HT-29 (cell line): ENCODE measurements at regions not wholly inside any gene's neighbourhood (a gene's known extent, or its start where the extent isn't known, plus 50 kb on each side); places are given as distances from the start of the nearest gene placed in this dataset.

ENCODE experiments used
- DNase-seq: peaks from one replicate; pipeline ENCODE4 v3.0.0-alpha.2; 2015; ENCODE audit warnings: low spot score

DNA sequence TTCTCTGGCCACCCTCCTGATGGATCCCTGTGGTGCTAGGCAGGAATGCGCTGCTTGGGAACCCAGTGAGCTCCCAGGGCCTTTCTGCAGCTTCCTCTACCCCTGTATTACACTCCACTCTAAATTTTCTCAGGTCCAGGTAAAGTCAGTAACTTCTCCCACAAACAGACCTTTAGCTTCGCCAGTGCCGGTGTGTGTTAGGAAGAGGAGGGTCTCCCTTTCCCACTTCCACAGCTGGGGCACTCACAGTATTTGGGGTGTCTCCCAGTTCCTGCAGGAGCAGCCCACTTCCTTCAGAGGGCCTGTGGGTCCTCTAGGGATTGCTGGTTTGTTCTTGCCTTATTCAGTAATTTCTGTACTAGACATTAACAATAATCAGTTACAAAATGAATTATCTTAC is 193.5 kb upstream of the PCDH17 start:
- no peak for DNase-seq

GRCh38 chr13:57443494-57443893 is 188.1 kb upstream of the PCDH17 start:
- no peak for DNase-seq

DNA sequence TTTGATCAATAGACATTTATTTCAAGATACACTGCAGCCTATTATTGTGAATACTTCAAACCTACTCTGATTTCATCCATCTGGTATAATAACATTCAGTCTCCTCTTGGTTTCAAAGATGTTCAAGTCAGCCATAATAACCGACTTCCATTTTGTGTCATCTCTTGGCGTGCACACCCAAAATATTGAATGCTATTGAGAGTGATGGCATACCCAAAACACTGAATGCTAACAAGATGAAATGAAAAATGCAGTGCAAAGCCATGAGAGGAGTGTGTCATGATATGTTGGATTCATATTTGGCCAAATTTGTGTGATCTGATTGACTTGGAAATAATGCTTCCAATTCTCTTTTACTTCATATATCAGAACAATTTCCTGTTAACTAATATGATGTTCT is 181.2 kb upstream of the PCDH17 start:
- DNase-seq: no peak

- no peak for DNase-seq
These were observed 179.3 kb upstream of the PCDH17 start for GRCh38 chr13:57452228-57452627.

- no peak for DNase-seq
These were observed 161.1 kb upstream of the PCDH17 start for GRCh38 chr13:57470491-57470890.

DNA sequence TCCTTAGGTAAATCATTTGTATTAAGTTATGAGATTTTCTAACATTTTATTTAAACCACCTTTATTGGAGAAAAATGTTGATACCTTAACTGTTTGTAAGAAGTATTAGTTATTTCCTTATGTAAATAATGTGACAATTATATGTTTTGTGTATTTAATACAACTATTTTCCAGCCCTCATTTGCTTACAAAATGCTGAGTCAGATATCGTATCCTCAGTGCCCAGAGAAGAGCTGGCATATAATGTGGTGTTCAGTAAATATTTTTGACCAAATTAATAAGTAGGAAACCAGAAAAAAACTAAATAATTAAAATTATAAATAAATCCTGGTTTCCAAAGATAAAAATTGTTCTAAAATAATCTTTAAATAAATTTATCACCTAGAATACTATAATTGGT is 140.2 kb upstream of the PCDH17 start:
- DNase-seq: no peak

DNA sequence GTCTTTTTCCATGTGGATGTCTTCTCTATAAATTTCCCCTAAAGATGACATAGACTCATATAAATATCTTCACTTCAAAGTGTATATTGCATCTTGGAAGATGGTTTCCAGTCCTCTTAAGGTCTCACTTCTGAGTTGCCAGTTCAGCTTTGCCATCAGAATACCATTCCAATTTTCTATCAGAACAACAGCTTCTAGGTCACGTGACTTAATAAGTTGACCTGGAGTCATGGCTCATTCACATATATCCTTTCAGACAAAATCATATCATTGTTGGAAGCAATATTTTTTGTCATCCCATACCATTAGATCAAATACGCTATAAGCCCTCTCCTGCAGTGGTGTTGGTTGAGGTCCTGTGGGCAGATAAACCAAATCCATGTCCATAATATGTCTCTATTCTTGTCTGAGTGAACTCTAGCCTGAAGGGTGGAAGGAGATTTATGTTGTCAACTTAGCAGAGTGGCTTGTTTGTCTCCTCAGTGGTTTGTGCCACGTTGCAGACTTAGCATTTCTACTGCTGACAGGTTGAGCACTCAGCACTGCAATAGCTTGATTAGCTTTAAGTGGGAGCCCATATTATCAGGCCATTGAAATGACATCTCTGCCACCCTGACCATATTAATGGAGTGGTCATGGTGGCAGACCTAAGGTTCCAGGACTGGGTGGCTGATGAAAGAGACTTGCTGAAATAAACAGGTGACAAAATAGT is 123.6 kb upstream of the PCDH17 start:
- DNase-seq: no peak

DNA sequence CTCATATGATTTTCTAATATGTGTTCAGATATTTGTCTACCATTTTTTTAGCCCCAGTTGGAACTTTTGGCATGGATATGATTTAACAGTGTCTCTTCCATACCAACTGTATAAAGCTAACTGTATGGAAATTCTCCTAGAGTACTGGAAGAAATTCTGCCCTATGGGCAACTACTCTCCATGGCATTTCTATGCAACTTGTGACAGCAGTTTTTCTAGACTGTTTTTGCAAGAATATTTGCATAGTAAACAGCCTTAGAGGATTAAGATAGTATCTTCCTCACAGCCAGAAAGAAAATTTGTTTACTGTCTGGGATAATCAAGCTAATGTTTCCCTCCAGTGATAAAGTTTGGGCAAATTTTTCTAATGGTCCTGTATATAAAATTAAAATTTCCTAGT is 119.9 kb upstream of the PCDH17 start:
- no peak for DNase-seq

DNA sequence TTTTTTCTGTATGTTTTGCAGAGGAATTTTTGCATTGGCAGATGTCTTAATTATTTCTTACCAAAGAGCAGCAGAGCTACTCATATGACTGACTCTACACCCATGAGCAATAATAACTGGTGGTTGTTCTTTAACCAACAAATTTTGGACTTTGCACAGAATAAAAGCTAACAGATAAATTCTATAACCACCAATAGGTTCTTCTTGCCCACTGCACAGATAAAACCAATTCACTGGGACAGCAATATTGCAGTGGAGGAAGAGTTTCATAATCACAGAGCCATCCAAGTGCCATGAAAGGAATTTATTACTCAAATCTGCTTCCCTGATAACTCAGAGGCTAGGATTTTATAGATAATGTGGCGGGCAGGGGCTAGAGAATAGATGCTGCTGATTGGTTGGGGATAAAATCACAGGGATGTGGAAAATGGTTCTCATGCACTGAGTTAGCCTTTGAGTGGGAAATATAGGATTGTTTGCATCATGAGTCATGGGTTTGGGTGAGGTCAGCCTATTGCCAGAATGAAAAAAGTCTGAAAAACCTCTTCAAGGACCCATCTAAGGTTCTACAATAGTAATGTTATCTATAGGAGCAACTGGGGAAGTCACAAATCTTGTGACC is 104.3 kb upstream of the PCDH17 start:
- no peak for DNase-seq

DNA sequence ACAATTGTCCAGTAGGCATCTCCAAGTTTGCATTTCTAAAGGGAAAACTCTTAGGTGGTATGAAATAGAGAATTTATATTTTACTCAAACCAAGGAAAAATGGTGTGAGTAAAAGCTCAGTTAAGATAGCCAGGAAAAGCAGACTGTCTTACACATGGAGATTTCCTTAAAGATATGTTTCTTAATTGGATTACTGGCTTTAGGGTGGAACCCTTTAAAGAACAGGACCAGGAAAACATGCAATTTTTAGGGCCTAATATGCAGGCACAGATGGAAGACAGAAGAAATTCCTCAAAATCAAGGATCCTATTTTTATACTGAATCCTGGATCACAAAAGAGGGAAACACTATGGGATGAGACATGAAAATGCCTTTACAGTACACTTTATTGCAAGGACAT is 100.3 kb upstream of the PCDH17 start:
- no peak for DNase-seq

- no peak for DNase-seq
These were observed 84.6 kb upstream of the PCDH17 start for GRCh38 chr13:57546942-57547341.

DNA sequence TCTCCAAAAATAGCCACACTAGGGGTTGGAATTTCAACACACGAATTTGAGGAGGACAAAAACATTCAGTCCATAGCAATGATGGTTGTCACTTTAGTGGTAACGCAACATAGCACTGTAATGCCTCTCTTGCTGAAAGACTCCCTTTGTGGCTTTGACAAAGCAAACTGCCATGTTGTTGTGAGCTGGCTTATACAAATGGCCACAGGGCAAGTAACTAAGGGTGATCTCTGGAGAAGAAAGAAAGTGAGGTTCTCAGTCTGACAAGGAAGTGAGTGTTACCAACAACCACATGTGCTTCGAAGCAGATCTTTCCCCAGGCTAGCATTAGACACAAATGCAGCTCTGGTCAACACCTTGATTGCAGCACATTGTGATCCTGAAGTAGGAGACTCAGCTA is 79.1 kb upstream of the PCDH17 start:
- DNase-seq: no peak

GRCh38 chr13:57553932-57554331 is 77.6 kb upstream of the PCDH17 start:
- no peak for DNase-seq

DNA sequence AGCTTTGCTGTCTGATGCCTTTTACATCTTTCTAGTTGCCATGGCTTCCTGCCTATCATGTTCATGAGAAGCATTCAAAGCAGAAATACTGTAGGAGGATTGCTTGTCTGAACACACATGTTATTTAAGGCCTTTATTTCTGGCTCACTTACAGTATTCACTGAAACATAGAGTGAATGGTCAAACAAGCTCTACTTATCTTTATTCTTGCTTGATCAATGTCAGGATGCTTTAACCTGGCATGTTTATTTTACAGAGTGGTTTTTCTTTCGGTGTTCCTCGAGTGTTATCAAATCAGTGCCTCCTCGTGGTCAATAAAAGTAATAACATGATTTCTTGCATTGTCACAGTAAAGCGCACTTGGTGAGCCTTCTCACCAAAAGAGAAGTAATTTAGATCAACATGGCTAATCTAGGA is 73.5 kb upstream of the PCDH17 start:
- peak; percentile 44 for DNase-seq

- no peak for DNase-seq
These were observed 62.7 kb upstream of the PCDH17 start for GRCh38 chr13:57568865-57569264.

- DNase-seq: peak; percentile 23
These were observed 61.6 kb upstream of the PCDH17 start for GRCh38 chr13:57569986-57570385.
